ENCODE measurements at regions not wholly inside any gene's neighbourhood (a gene's known extent, or its start where the extent isn't known, plus 50 kb on each side); places are given as distances from the start of the nearest gene placed in this dataset.
A peak's percentile ranks its signal among the peaks of the same experiment; 100 is the strongest.

DNA sequence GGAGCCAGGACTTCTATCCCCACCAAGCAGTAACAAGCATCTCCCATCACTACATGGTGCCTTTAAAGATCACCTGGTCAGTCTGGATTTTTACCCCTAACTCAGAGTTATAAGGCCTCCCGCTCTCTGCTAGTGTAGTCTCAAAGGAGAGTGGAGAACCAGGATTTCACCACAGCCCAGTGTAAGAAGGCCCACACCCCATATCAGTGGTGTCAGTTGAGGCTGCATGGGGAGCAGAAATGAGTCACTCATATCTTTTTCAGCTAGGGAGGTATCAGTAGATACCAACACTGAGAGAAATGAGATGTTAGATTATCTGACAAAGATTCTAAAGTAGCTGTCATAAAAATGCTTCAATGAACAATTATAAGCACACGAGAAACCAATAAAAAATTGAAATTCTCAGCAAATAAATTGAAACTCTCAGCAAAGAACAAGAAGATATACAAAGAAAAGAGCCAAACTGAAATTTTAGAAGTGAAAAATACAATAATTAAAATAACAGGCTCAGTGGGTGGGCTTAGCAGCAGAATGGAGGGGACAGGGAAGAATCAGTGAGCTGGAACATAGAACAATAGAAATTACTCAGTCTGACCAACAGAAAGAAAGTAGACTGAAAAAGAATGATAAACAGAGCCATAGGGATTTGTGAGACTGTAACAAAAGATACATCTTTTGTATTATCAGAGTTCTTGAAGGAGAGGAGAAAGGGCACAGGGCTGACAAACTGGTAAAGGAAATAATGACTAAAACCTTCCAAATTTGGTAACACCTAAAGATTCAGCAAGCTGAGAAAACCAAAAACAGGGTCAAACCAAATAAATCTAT, 257.7 kb downstream of the ANAPC1 start:
- no peak for DNase-seq (ENCODE audit: low spot score)
- in situ Hi-C loops (cut with MboI; ENCODE audit: low sequenced_read_pairs, unreplicated experiment): no loop called here
- TF ChIP-seq CTCF (IDR thresholded peaks at IDR 0.05; ENCODE audit: borderline replicate concordance, control extremely low read depth, extremely low read depth, insufficient read depth, missing control alignments): no peak

GRCh38 chr2:111626865-111627163, 257.2 kb downstream of the ANAPC1 start:
- TF ChIP-seq CTCF (IDR thresholded peaks at IDR 0.05; ENCODE audit: borderline replicate concordance, control extremely low read depth, extremely low read depth, insufficient read depth, missing control alignments): no peak
- DNase-seq (ENCODE audit: low spot score): no peak
- in situ Hi-C loops (cut with MboI; ENCODE audit: low sequenced_read_pairs, unreplicated experiment): no loop called here

DNA sequence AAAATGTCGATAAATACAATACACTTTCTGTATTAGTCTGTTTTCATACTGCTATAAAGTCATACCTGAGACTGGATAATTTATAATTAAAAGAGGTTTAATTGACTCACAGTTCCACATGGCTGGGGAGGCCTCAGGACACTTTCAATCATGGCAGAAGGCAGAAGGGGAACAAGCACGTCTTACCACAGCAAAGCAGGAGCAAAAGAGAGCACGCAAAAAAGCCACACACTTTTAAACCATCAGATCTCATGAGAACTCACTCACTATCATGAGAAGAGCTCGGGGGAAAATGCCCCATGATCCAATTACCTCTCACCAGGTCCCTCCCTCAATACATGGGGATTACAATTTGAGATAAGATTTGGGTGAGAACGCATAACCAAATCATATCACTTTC, 256.7 kb downstream of the ANAPC1 start:
- DNase-seq (ENCODE audit: low spot score): no peak
- in situ Hi-C loops (cut with MboI; ENCODE audit: low sequenced_read_pairs, unreplicated experiment): no loop called here
- no peak for TF ChIP-seq CTCF (IDR thresholded peaks at IDR 0.05; ENCODE audit: borderline replicate concordance, control extremely low read depth, extremely low read depth, insufficient read depth, missing control alignments)

GRCh38 chr2:111628221-111628620, 255.8 kb downstream of the ANAPC1 start:
- TF ChIP-seq CTCF (IDR thresholded peaks at IDR 0.05; ENCODE audit: borderline replicate concordance, control extremely low read depth, extremely low read depth, insufficient read depth, missing control alignments): no peak
- in situ Hi-C loops (cut with MboI; ENCODE audit: low sequenced_read_pairs, unreplicated experiment): no loop called here
- DNase-seq (ENCODE audit: low spot score): no peak

- no peak for DNase-seq (ENCODE audit: low spot score)
- in situ Hi-C loops (cut with MboI; ENCODE audit: low sequenced_read_pairs, unreplicated experiment): no loop called here
- no peak for TF ChIP-seq CTCF (IDR thresholded peaks at IDR 0.05; ENCODE audit: borderline replicate concordance, control extremely low read depth, extremely low read depth, insufficient read depth, missing control alignments)
These were observed 254.0 kb downstream of the ANAPC1 start for GRCh38 chr2:111629983-111630382.

DNA sequence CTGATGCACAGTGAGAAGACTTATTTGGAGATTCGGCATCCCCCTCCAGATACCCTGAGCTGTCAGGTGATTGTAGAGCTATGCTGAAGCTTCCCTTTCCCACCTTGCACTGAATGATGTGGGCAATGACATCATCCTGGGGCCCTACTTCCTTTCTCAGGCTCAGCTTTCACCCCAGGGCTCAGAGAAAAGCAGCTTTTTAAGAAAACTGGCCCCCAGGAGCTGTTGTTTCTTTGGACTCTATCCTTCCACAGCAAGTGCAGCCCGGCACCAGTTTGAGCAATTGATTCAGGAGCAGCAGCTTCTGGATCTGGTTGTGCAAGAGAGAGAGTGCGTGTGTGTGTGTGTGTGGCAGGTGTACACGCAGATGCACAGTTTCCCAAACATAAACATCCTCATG, 251.3 kb downstream of the ANAPC1 start:
- DNase-seq (ENCODE audit: low spot score): peak; percentile 50
- in situ Hi-C loops (cut with MboI; ENCODE audit: low sequenced_read_pairs, unreplicated experiment): no loop called here
- TF ChIP-seq CTCF (IDR thresholded peaks at IDR 0.05; ENCODE audit: borderline replicate concordance, control extremely low read depth, extremely low read depth, insufficient read depth, missing control alignments): no peak
